GM12878 (cell line): ENCODE measurements at regions not wholly inside any gene's neighbourhood (a gene's known extent, or its start where the extent isn't known, plus 50 kb on each side); places are given as distances from the start of the nearest gene placed in this dataset.
"Not testable (repeated sequence)": the region's sequence is repeated elsewhere in the genome, so short reads cannot be mapped to it uniquely, and the experiment has no call there.

Source experiments
- ATAC-seq: fragments of 200-7000 bp; cut with Tn5 transposase; 3 replicates; pipeline ENCODE4 v1.9.1; 2020; ENCODE audit warnings: mild to moderate bottlenecking, moderate library complexity
- BruUV-seq: library from RNA; stranded (reverse); fragments of 400-500 nt; replicated peaks from 2 replicates; lab custom pipeline; 2021; lab: Mats Ljungman, UMichigan
- CTCF ChIA-PET: fragments of 300-600 bp; sonication (Branson Sonifier 250); formaldehyde crosslinking; extraction: SDS; loops from one replicate; lab custom pipeline; 2021; ENCODE audit warnings: inconsistent platforms; lab: Yijun Ruan, JAX
- POLR2A ChIA-PET: fragments of 350-600 bp; formaldehyde crosslinking; extraction: SDS; loops from one replicate; lab custom pipeline; 2021; ENCODE audit warnings: inconsistent platforms; lab: Charles Lee
- RAD21 ChIA-PET: fragments of 300-600 bp; sonication (Branson Sonifier 250); formaldehyde crosslinking; loops from one replicate; lab custom pipeline; 2023; ENCODE audit warnings: antibody characterized with exemption; ENCODE audit not compliant: unreplicated experiment; lab: Charles Lee
- SMC1A ChIA-PET: fragments of 300-600 bp; sonication (Branson Sonifier 250); formaldehyde crosslinking; loops from one replicate; lab custom pipeline; 2023; ENCODE audit not compliant: unreplicated experiment, uncharacterized antibody; lab: Charles Lee
- DNase-seq: peaks from one replicate; pipeline ENCODE4 v3.0.0-alpha.2; 2011; ENCODE audit warnings: low read depth, low spot score
- FAIRE-seq: peaks from 3 replicates; lab custom pipeline; 2011; peaks lifted over from hg19 to GRCh38; lab: Jason Lieb, UNC
- H2AFZ ChIP-seq: 2 replicates; pipeline ENCODE4 v1.6.0; 2011; ENCODE audit warnings: low read depth, low read length, control low read depth; ENCODE audit not compliant: control insufficient read depth
- H3K27ac ChIP-seq: 2 replicates; pipeline ENCODE4 v1.5.1; 2011; ENCODE audit warnings: control low read depth; ENCODE audit not compliant: control insufficient read depth, insufficient read depth
- H3K27me3 ChIP-seq, 2 experiments: replicated peaks in 1 of 2; 2 replicates each; pipeline versions ENCODE4 v1.6.0 to v1.6.1; 2011; ENCODE audit warnings: low read length in 1 of 2; ENCODE audit not compliant: control insufficient read depth in 2 of 2, insufficient read depth in 2 of 2
- H3K36me3 ChIP-seq, 2 experiments: 2 replicates each; pipeline ENCODE4 v1.5.1; 2011; ENCODE audit warnings: low read length in 1 of 2; ENCODE audit not compliant: control insufficient read depth in 2 of 2, insufficient read depth in 2 of 2
- H3K4me1 ChIP-seq: 2 replicates; pipeline ENCODE4 v1.6.1; 2011; ENCODE audit warnings: mild to moderate bottlenecking, low read length, moderate library complexity, mixed read lengths; ENCODE audit not compliant: control insufficient read depth, insufficient read depth
- H3K4me2 ChIP-seq: 2 replicates; pipeline ENCODE4 v1.6.0; 2011; ENCODE audit warnings: control low read depth; ENCODE audit not compliant: control insufficient read depth, insufficient read depth
- H3K4me3 ChIP-seq: fragments of 200-600 bp; sonication (generic); 2 replicates; pipeline ENCODE4 v1.5.1; 2016
- H3K79me2 ChIP-seq: 2 replicates; pipeline ENCODE4 v1.6.0; 2011; ENCODE audit warnings: low read length; ENCODE audit not compliant: control insufficient read depth, insufficient read depth
- H3K9ac ChIP-seq: 2 replicates; pipeline ENCODE4 v1.8.0; 2011; ENCODE audit warnings: low read length, control low read depth, mixed read lengths; ENCODE audit not compliant: control insufficient read depth, insufficient read depth
- H3K9me3 ChIP-seq: replicated peaks from 3 replicates; pipeline ENCODE4 v1.5.1; 2011; ENCODE audit warnings: mild to moderate bottlenecking, low read length; ENCODE audit not compliant: control insufficient read depth, insufficient read depth
- H4K20me1 ChIP-seq: 2 replicates; pipeline ENCODE4 v1.6.0; 2011; ENCODE audit not compliant: control insufficient read depth, insufficient read depth
- ATF2 ChIP-seq: IDR thresholded peaks from 2 replicates; pipeline ENCODE4 v1.6.1; 2012; ENCODE audit warnings: low read length, inconsistent platforms
- BMI1 ChIP-seq: fragments of 450-650 bp; IDR thresholded peaks from 2 replicates; pipeline ENCODE4 v1.6.1; 2016; ENCODE audit warnings: mild to moderate bottlenecking, moderate library complexity, borderline replicate concordance
- CHD2 ChIP-seq: IDR thresholded peaks from 2 replicates; pipeline ENCODE4 v1.6.1; 2011; ENCODE audit warnings: low read depth, low read length, improper control_type of control experiment, borderline replicate concordance
- ETV6 ChIP-seq, 2 experiments: fragments of 450-650 bp in 1 of 2; IDR thresholded peaks in 1 of 2; conservative IDR thresholded peaks in 1 of 2; 2 replicates each; pipeline ENCODE4 v1.6.1; 2014; ENCODE audit warnings: antibody characterized with exemption in 1 of 2, borderline replicate concordance in 1 of 2, low read depth in 1 of 2, mild to moderate bottlenecking in 1 of 2, moderate library complexity in 1 of 2
- EZH2 ChIP-seq: IDR thresholded peaks from 2 replicates; pipeline ENCODE4 v1.6.1; 2012; ENCODE audit warnings: low read depth, mild to moderate bottlenecking, control low read depth, inconsistent platforms, low read length, borderline replicate concordance; ENCODE audit not compliant: control insufficient read depth
- IKZF1 ChIP-seq: fragments of 450-650 bp; conservative IDR thresholded peaks from 2 replicates; pipeline ENCODE4 v1.6.1; 2017; ENCODE audit warnings: antibody characterized with exemption, mild to moderate bottlenecking
- IKZF2 ChIP-seq, 2 experiments: fragments of 450-650 bp; IDR thresholded peaks; 2 replicates each; pipeline ENCODE4 v1.6.1; 2017; ENCODE audit warnings: mild to moderate bottlenecking in 2 of 2, moderate library complexity in 2 of 2
- MYB ChIP-seq: fragments of 150-350 bp; IDR thresholded peaks from 2 replicates; pipeline ENCODE4 v1.6.1; 2014; ENCODE audit warnings: mild to moderate bottlenecking, low read depth, low read length, borderline replicate concordance
- NR2C1 ChIP-seq: fragments of 450-650 bp; IDR thresholded peaks from 2 replicates; pipeline ENCODE4 v1.6.1; 2017; ENCODE audit warnings: antibody characterized with exemption, mild to moderate bottlenecking, moderate library complexity
- PKNOX1 ChIP-seq: fragments of 450-650 bp; IDR thresholded peaks from 2 replicates; pipeline ENCODE4 v1.6.1; 2016; ENCODE audit warnings: mild to moderate bottlenecking
- TCF7 ChIP-seq: IDR thresholded peaks from 2 replicates; pipeline ENCODE4 v1.6.1; 2014; ENCODE audit warnings: antibody characterized with exemption, borderline replicate concordance
- ZBED1 ChIP-seq: IDR thresholded peaks from 2 replicates; pipeline ENCODE4 v1.6.1; 2016; ENCODE audit warnings: borderline replicate concordance
- ZZZ3 ChIP-seq: IDR thresholded peaks from 2 replicates; pipeline ENCODE4 v1.6.1; 2011; ENCODE audit warnings: low read depth; ENCODE audit not compliant: control insufficient read depth, insufficient read length
- WGBS: methylation state at CpG from one replicate; pipeline ENCODE4 v1.1.6; 2016; ENCODE audit warnings: low lambda C conversion rate; ENCODE audit not compliant: insufficient replicate concordance, insufficient coverage; ENCODE audit errors: missing lambda C conversion rate; 5-methylcytosine and 5-hydroxymethylcytosine counted together
- in situ Hi-C: fragments of 300-500 bp; cut with MboI; formaldehyde crosslinking; loops from 9 replicates; pipeline ENCODE4 v1.14.3; 2018; ENCODE audit warnings: mixed read lengths
- intact Hi-C: fragments of 100-400 bp; cut with micrococcal nuclease; formaldehyde crosslinking; loops from one replicate; pipeline ENCODE4 v1.14.2; 2022; ENCODE audit not compliant: unreplicated experiment

- TF ChIP-seq PKNOX1 (no peak), ETV6 (conservative IDR thresholded peaks at IDR 0.05 in 1 of 2, IDR thresholded peaks at IDR 0.05 in 1 of 2; ENCODE audit: borderline replicate concordance in 1 of 2, low read depth in 1 of 2) (no peak), NR2C1 (no peak), IKZF1 (no peak)
Measured at GRCh38 chr22:27605390-27605789, 196.2 kb downstream of the MN1 start (continued).

- H3K4me3 ChIP-seq, DNase-seq, H3K27ac ChIP-seq, H3K9me3 ChIP-seq, FAIRE-seq, BruUV-seq, CTCF ChIA-PET, H3K9ac ChIP-seq, H3K36me3 ChIP-seq, in situ Hi-C loops, H2AFZ ChIP-seq, H4K20me1 ChIP-seq, ATAC-seq, H3K79me2 ChIP-seq, intact Hi-C loops, H3K4me1 ChIP-seq, SMC1A ChIA-PET, RAD21 ChIA-PET, POLR2A ChIA-PET, H3K27me3 ChIP-seq, H3K4me2 ChIP-seq: not testable (repeated sequence)
- 45% methylated on average over 7 of the region's 7 CpGs for WGBS
Measured at GRCh38 chr22:27607750-27608149, 193.8 kb downstream of the MN1 start.

GRCh38 chr22:27609451-27609888 is 192.1 kb downstream of the MN1 start:
- 46% methylated on average over 11 of the region's 18 CpGs for WGBS
- FAIRE-seq (no peak), DNase-seq (no peak), ATAC-seq (no peak)
- no peaks in the 10 kb centered on the region for H3K36me3 ChIP-seq
- H3K9me3 ChIP-seq = no peaks in the 10 kb centered on the region
- H3K9ac ChIP-seq = no peak overlapping the region
- CTCF ChIA-PET = no interaction called here
- H2AFZ ChIP-seq = no peak overlapping the region
- POLR2A ChIA-PET = no interaction called here
- SMC1A ChIA-PET = no interaction called here
- H4K20me1 ChIP-seq = no peaks in the 10 kb centered on the region
- H3K27me3 ChIP-seq = no peaks in the 10 kb centered on the region; a peak in 1 of 4 replicates
- H3K79me2 ChIP-seq = no peaks in the 10 kb centered on the region
- RAD21 ChIA-PET = no interaction called here
- no peak overlapping the region for H3K4me2 ChIP-seq
- H3K4me3 ChIP-seq = no peak overlapping the region
- no TSS peak for BruUV-seq
- no peaks in the 10 kb centered on the region for H3K4me1 ChIP-seq
- intact Hi-C loops = no loop called here
- in situ Hi-C loops = no loop called here
- no peak overlapping the region for H3K27ac ChIP-seq
- TF ChIP-seq ZZZ3 (no peak), ZBED1 (no peak), TCF7 (no peak), EZH2 (no peak), CHD2 (no peak), MYB (no peak), PKNOX1 (no peak), IKZF2 (IDR thresholded peaks at IDR 0.05) (no peak), ATF2 (no peak), BMI1 (no peak)
